HepG2 (cell line): ENCODE measurements at regions not wholly inside any gene's neighbourhood (a gene's known extent, or its start where the extent isn't known, plus 50 kb on each side); places are given as distances from the start of the nearest gene placed in this dataset.

Experiments
- IRF2 ChIP-seq: IDR thresholded peaks from 2 replicates; pipeline ENCODE4 v1.6.1; 2018; ENCODE audit warnings: missing genetic modification reagents, missing compliant biosample characterization
- POLR2A ChIP-seq, 2 experiments: IDR thresholded peaks; 2 replicates each; pipeline ENCODE4 v1.6.1; 2011; ENCODE audit warnings: low read depth in 2 of 2, low read length in 2 of 2, mild to moderate bottlenecking in 1 of 2, moderate library complexity in 1 of 2; ENCODE audit not compliant: insufficient read depth in 1 of 2
- REST ChIP-seq, 2 experiments: IDR thresholded peaks; 2 replicates each; pipeline ENCODE4 v1.6.1; 2011 to 2012; ENCODE audit warnings: low read length in 2 of 2, borderline replicate concordance in 1 of 2, low read depth in 1 of 2, mild to moderate bottlenecking in 1 of 2, moderate library complexity in 1 of 2

GRCh38 chr10:44558521-44558920, 173.6 kb upstream of the CXCL12 start:
- TF ChIP-seq IRF2 (CRISPR knock-in tag) (no peak), POLR2A (IDR thresholded peaks at IDR 0.05; ENCODE audit: insufficient read depth in 1 of 2, low read depth in 2 of 2, low read length in 2 of 2) (no peak), REST (IDR thresholded peaks at IDR 0.05; ENCODE audit: borderline replicate concordance in 1 of 2, low read depth in 1 of 2, low read length in 2 of 2) (no peak)
